Smooth muscle cell (in vitro differentiated cells): ENCODE measurements at regions not wholly inside any gene's neighbourhood (a gene's known extent, or its start where the extent isn't known, plus 50 kb on each side); places are given as distances from the start of the nearest gene placed in this dataset.

Experiments used
- DNase-seq: peaks from one replicate; lab custom pipeline; 2025; ENCODE audit not compliant: unreplicated experiment; lab: John Stamatoyannopoulos, UW
- H2AFZ ChIP-seq: fragments of 200-600 bp; sonication (generic); 2 replicates; pipeline ENCODE4 v1.6.0; 2016; ENCODE audit warnings: antibody characterized with exemption, low read depth, mild to moderate bottlenecking
- H3F3A ChIP-seq: fragments of 200-600 bp; sonication (generic); 2 replicates; pipeline ENCODE4 v1.6.0; 2017; ENCODE audit warnings: antibody characterized with exemption, low read depth
- H3K27ac ChIP-seq: fragments of 200-600 bp; sonication (generic); 2 replicates; pipeline ENCODE4 v1.5.1; 2016; ENCODE audit warnings: low read depth, mild to moderate bottlenecking
- H3K27me3 ChIP-seq: fragments of 200-600 bp; sonication (generic); 2 replicates; pipeline ENCODE4 v1.6.1; 2016; ENCODE audit warnings: low read depth, mild to moderate bottlenecking
- H3K36me3 ChIP-seq: fragments of 200-600 bp; sonication (generic); 2 replicates; pipeline ENCODE4 v1.5.1; 2016; ENCODE audit warnings: low read depth
- H3K4me1 ChIP-seq: fragments of 200-600 bp; sonication (generic); 2 replicates; pipeline ENCODE4 v1.5.1; 2016; ENCODE audit warnings: low read depth
- H3K4me2 ChIP-seq: fragments of 200-600 bp; sonication (generic); 2 replicates; pipeline ENCODE4 v1.6.0; 2016; ENCODE audit warnings: mild to moderate bottlenecking
- H3K4me3 ChIP-seq: fragments of 200-600 bp; sonication (generic); 2 replicates; pipeline ENCODE4 v1.5.1; 2016; ENCODE audit warnings: mild to moderate bottlenecking
- H3K79me2 ChIP-seq: fragments of 200-600 bp; sonication (generic); 2 replicates; pipeline ENCODE4 v1.6.0; 2016; ENCODE audit warnings: low read depth, mild to moderate bottlenecking
- H3K9ac ChIP-seq: fragments of 200-600 bp; sonication (generic); 2 replicates; pipeline ENCODE4 v1.6.0; 2016; ENCODE audit warnings: low read depth
- H3K9me3 ChIP-seq: fragments of 200-600 bp; sonication (generic); replicated peaks from 2 replicates; pipeline ENCODE4 v1.5.1; 2016; ENCODE audit warnings: low read depth
- H4K20me1 ChIP-seq: fragments of 200-600 bp; sonication (generic); 2 replicates; pipeline ENCODE4 v1.6.0; 2016; ENCODE audit warnings: low read depth
- CTCF ChIP-seq: fragments of 200-600 bp; sonication (generic); IDR thresholded peaks from 2 replicates; pipeline ENCODE4 v1.5.1; 2017; ENCODE audit warnings: borderline replicate concordance, mild to moderate bottlenecking, antibody characterized with exemption; ENCODE audit not compliant: insufficient read depth, poor library complexity, severe bottlenecking
- WGBS: methylation state at CpG from one replicate; pipeline ENCODE4 v1.1.7; 2016; ENCODE audit warnings: low lambda C conversion rate; 5-methylcytosine and 5-hydroxymethylcytosine counted together

GRCh38 chr5:171523781-171524180 lies 104.3 kb downstream of the FGF18 start:
- Histone ChIP-seq H3F3A (peaks cover 17% of the 10 kb centered on the region), H3K4me1 (peaks cover 16% of the 10 kb centered on the region), H3K27me3 (no peaks in the 10 kb centered on the region), H3K4me2 (no peak overlapping the region), H2AFZ (no peak overlapping the region), H3K79me2 (no peaks in the 10 kb centered on the region), H4K20me1 (no peaks in the 10 kb centered on the region), H3K27ac (no peak overlapping the region), H3K9ac (no peak overlapping the region), H3K36me3 (no peaks in the 10 kb centered on the region), H3K9me3 (no peaks in the 10 kb centered on the region), H3K4me3 (no peak overlapping the region)
- 95% methylated on average over 6 of the region's 6 CpGs for whole genome bisulfite sequencing
- no peak for DNase-seq
- no peak for TF ChIP-seq CTCF

GRCh38 chr5:171524466-171524865 lies 105.0 kb downstream of the FGF18 start:
- Histone ChIP-seq H3K4me2 (no peak overlapping the region), H3K27me3 (no peaks in the 10 kb centered on the region), H3K36me3 (no peaks in the 10 kb centered on the region), H3K9me3 (no peaks in the 10 kb centered on the region), H3K4me1 (peaks cover 16% of the 10 kb centered on the region), H3K9ac (no peak overlapping the region), H2AFZ (no peak overlapping the region), H3F3A (peaks cover 17% of the 10 kb centered on the region), H4K20me1 (no peaks in the 10 kb centered on the region), H3K27ac (no peak overlapping the region), H3K79me2 (no peaks in the 10 kb centered on the region), H3K4me3 (no peak overlapping the region)
- WGBS: 91% methylated on average over 14 of the region's 14 CpGs
- no peak for TF ChIP-seq CTCF
- no peak for DNase-seq

DNA sequence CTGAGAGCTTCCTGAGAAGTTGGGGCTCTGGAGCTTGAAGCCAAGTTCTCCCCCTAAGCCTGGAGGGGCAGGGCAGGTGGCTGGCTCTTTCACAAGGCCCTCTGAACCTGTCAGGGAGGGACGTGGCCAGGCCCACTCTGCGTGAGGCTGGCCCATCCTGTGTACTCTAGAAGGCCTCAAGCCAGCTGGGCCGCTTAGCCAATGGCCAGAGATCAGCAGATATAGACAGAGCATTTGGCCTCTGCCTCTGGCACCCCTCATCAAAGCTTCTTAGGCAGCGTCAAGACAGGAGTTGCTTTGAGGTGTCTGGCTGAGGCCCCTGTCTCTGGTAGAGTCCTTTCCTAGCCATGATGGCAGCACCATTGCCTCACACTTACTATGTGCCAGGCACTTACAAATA lies 105.6 kb downstream of the FGF18 start:
- Histone ChIP-seq H3K9me3 (no peaks in the 10 kb centered on the region), H3K36me3 (no peaks in the 10 kb centered on the region), H3K9ac (no peak overlapping the region), H4K20me1 (no peaks in the 10 kb centered on the region), H3K4me3 (no peak overlapping the region), H3K27me3 (no peaks in the 10 kb centered on the region), H3K79me2 (no peaks in the 10 kb centered on the region), H3K4me2 (no peak overlapping the region), H3F3A (peaks cover 17% of the 10 kb centered on the region), H2AFZ (no peak overlapping the region), H3K4me1 (peaks cover 14% of the 10 kb centered on the region), H3K27ac (no peak overlapping the region)
- DNase-seq: no peak
- 82% methylated on average over 4 of the region's 4 CpGs for WGBS
- no peak for TF ChIP-seq CTCF

GRCh38 chr5:171528036-171528435 lies 108.6 kb downstream of the FGF18 start:
- Histone ChIP-seq H3K9me3 (no peaks in the 10 kb centered on the region), H3K4me1 (no peaks in the 10 kb centered on the region), H3K36me3 (no peaks in the 10 kb centered on the region), H2AFZ (no peak overlapping the region), H4K20me1 (no peaks in the 10 kb centered on the region), H3K79me2 (no peaks in the 10 kb centered on the region), H3K9ac (no peak overlapping the region), H3F3A (no peaks in the 10 kb centered on the region), H3K27me3 (no peaks in the 10 kb centered on the region), H3K27ac (no peak overlapping the region), H3K4me2 (no peak overlapping the region), H3K4me3 (no peak overlapping the region)
- no peak for DNase-seq
- WGBS: 95% methylated on average over 9 of the region's 9 CpGs
- TF ChIP-seq CTCF: no peak
